SK-N-SH (cell line): ENCODE measurements at regions not wholly inside any gene's neighbourhood (a gene's known extent, or its start where the extent isn't known, plus 50 kb on each side); places are given as distances from the start of the nearest gene placed in this dataset.

ENCODE experiments used
- CTCF ChIA-PET: fragments of 300-600, 350-600 bp; formaldehyde crosslinking; extraction: SDS; loops from one replicate; lab custom pipeline; 2021; lab: Yijun Ruan, JAX
- POLR2A ChIA-PET: fragments of 350-600 bp; sonication (Branson Sonifier 250); formaldehyde crosslinking; extraction: SDS; loops from one replicate; lab custom pipeline; 2020; ENCODE audit warnings: antibody characterized with exemption, inconsistent platforms; lab: Yijun Ruan, JAX
- DNase-seq: peaks from one replicate; pipeline ENCODE4 v3.0.0; 2012
- H2AFZ ChIP-seq: fragments of 200-600 bp; sonication (generic); 2 replicates; pipeline ENCODE4 v1.8.1; 2016; ENCODE audit warnings: antibody characterized with exemption, mild to moderate bottlenecking, low read depth
- H3F3A ChIP-seq: fragments of 200-600 bp; sonication (generic); replicated peaks from 2 replicates; pipeline ENCODE3; 2016; ENCODE audit warnings: antibody characterized with exemption, mild to moderate bottlenecking; ENCODE audit not compliant: insufficient read depth
- H3K27ac ChIP-seq, 2 experiments: fragments of 200-500 bp in 1 of 2; fragments of 200-600 bp in 1 of 2; sonication (Bioruptor generic) in 1 of 2; sonication (generic), shearing (Covaris generic) in 1 of 2; 2 replicates each; pipeline versions ENCODE4 v1.5.1 to v1.6.1; 2014 to 2016; ENCODE audit warnings: low read depth in 2 of 2, inconsistent platforms in 1 of 2, low read length in 1 of 2, mild to moderate bottlenecking in 1 of 2, mixed read lengths in 1 of 2
- H3K27me3 ChIP-seq: fragments of 200-600 bp; sonication (generic), shearing (Covaris generic); 2 replicates; pipeline ENCODE4 v1.6.1; 2016; ENCODE audit warnings: mixed run types; ENCODE audit not compliant: insufficient read depth
- H3K36me3 ChIP-seq, 2 experiments: fragments of 200-500 bp in 1 of 2; fragments of 200-600 bp in 1 of 2; sonication (Bioruptor generic) in 1 of 2; sonication (generic) in 1 of 2; replicated peaks in 1 of 2; 2 replicates each; pipeline versions ENCODE3 to v1.5.1; 2014 to 2016; ENCODE audit warnings: low read length in 1 of 2, mild to moderate bottlenecking in 1 of 2; ENCODE audit not compliant: insufficient read depth in 2 of 2, control insufficient read depth in 1 of 2
- H3K4me1 ChIP-seq, 2 experiments: fragments of 200-500 bp in 1 of 2; fragments of 200-600 bp in 1 of 2; sonication (Bioruptor generic) in 1 of 2; sonication (generic), shearing (Covaris generic) in 1 of 2; 2 replicates each; pipeline versions ENCODE4 v1.5.1 to v1.6.1; 2014 to 2016; ENCODE audit warnings: low read depth in 1 of 2, low read length in 1 of 2, mixed run types in 1 of 2; ENCODE audit not compliant: insufficient read depth in 2 of 2, control insufficient read depth in 1 of 2
- H3K4me2 ChIP-seq: fragments of 200-600 bp; sonication (generic), shearing (Covaris generic); 2 replicates; pipeline ENCODE4 v1.6.1; 2017; ENCODE audit warnings: mixed run types
- H3K4me3 ChIP-seq, 2 experiments: fragments of 200-500 bp in 1 of 2; fragments of 200-600 bp in 1 of 2; sonication (Bioruptor generic) in 1 of 2; sonication (generic), shearing (Covaris generic) in 1 of 2; 2 replicates each; pipeline versions ENCODE4 v1.5.1 to v1.8.1; 2014 to 2016; ENCODE audit warnings: low read depth in 2 of 2, inconsistent platforms in 1 of 2, low read length in 1 of 2, mild to moderate bottlenecking in 1 of 2, mixed read lengths in 1 of 2, moderate library complexity in 1 of 2
- H3K79me2 ChIP-seq: fragments of 200-600 bp; sonication (generic); 2 replicates; pipeline ENCODE4 v1.8.1; 2017; ENCODE audit warnings: mild to moderate bottlenecking; ENCODE audit not compliant: insufficient read depth
- H3K9ac ChIP-seq: fragments of 200-600 bp; sonication (generic); 2 replicates; pipeline ENCODE4 v1.6.1; 2017; ENCODE audit warnings: mixed run types
- H3K9me2 ChIP-seq: fragments of 200-600 bp; sonication (generic); 2 replicates; pipeline ENCODE4 v1.6.1; 2017; ENCODE audit warnings: mixed run types
- H3K9me3 ChIP-seq: fragments of 200-600 bp; sonication (generic); 2 replicates; pipeline ENCODE4 v1.6.1; 2017; ENCODE audit warnings: mixed run types, mild to moderate bottlenecking, moderate library complexity
- H4K20me1 ChIP-seq: fragments of 200-600 bp; sonication (generic); 2 replicates; pipeline ENCODE4 v1.6.1; 2017; ENCODE audit warnings: mild to moderate bottlenecking, mixed run types; ENCODE audit not compliant: insufficient read depth
- CHD2 ChIP-seq: fragments of 150-350 bp; IDR thresholded peaks from 2 replicates; pipeline ENCODE4 v1.6.1; 2018; ENCODE audit warnings: low read length; ENCODE audit not compliant: partially characterized antibody
- EP300 ChIP-seq, 2 experiments: IDR thresholded peaks; 2 replicates each; pipeline versions ENCODE4 v1.4.0 to v1.6.1; 2012; ENCODE audit warnings: borderline replicate concordance in 1 of 2, low read depth in 1 of 2, low read length in 1 of 2
- EZH2phosphoT487 ChIP-seq: fragments of 200-600 bp; sonication (generic); IDR thresholded peaks from 2 replicates; pipeline ENCODE4 v1.6.1; 2017; ENCODE audit warnings: low read depth, mixed run types, mild to moderate bottlenecking, antibody characterized with exemption, moderate library complexity, borderline replicate concordance
- FOSL2 ChIP-seq: IDR thresholded peaks from 2 replicates; pipeline ENCODE4 v1.4.0; 2012; ENCODE audit warnings: low read depth, mild to moderate bottlenecking, moderate library complexity, borderline replicate concordance
- FOXJ3 ChIP-seq: sonication (generic); formaldehyde crosslinking; IDR thresholded peaks from 2 replicates; pipeline ENCODE4 v1.5.1; 2020; ENCODE audit warnings: mild to moderate bottlenecking, missing genetic modification reagents
- FOXM1 ChIP-seq: IDR thresholded peaks from 2 replicates; pipeline ENCODE4 v1.4.0; 2012; ENCODE audit warnings: low read depth, mild to moderate bottlenecking
- GABPA ChIP-seq: IDR thresholded peaks from 2 replicates; pipeline ENCODE4 v1.4.0; 2012; ENCODE audit warnings: low read depth, mild to moderate bottlenecking
- GATA2 ChIP-seq: sonication (generic); formaldehyde crosslinking; IDR thresholded peaks from 2 replicates; pipeline ENCODE4 v1.5.0; 2020; ENCODE audit warnings: mild to moderate bottlenecking, missing genetic modification reagents
- MAX ChIP-seq: IDR thresholded peaks from 2 replicates; pipeline ENCODE4 v1.4.0; 2012; ENCODE audit warnings: low read depth
- MEF2A ChIP-seq: IDR thresholded peaks from 2 replicates; pipeline ENCODE4 v1.4.0; 2012; ENCODE audit warnings: low read depth, borderline replicate concordance
- POLR2AphosphoS5 ChIP-seq: IDR thresholded peaks from 2 replicates; pipeline ENCODE4 v1.6.1; 2012; ENCODE audit warnings: low read depth, low read length
- RFX5 ChIP-seq: IDR thresholded peaks from 2 replicates; pipeline ENCODE4 v1.6.1; 2012; ENCODE audit warnings: mild to moderate bottlenecking, improper control_type of control experiment, low read length
- SIN3A ChIP-seq: IDR thresholded peaks from 2 replicates; pipeline ENCODE4 v1.6.1; 2012; ENCODE audit warnings: low read depth, mild to moderate bottlenecking, low read length, moderate library complexity, borderline replicate concordance
- SMC3 ChIP-seq: IDR thresholded peaks from 2 replicates; pipeline ENCODE4 v1.6.1; 2012; ENCODE audit warnings: low read depth, low read length, improper control_type of control experiment
- TCF12 ChIP-seq: IDR thresholded peaks from 2 replicates; pipeline ENCODE4 v1.4.0; 2012
- USF2 ChIP-seq: fragments of 150-350 bp; IDR thresholded peaks from 2 replicates; pipeline ENCODE4 v1.6.1; 2017; ENCODE audit warnings: antibody characterized with exemption, low read length, low read depth, borderline replicate concordance
- YY1 ChIP-seq: IDR thresholded peaks from 2 replicates; pipeline ENCODE4 v1.4.0; 2012; ENCODE audit warnings: low read depth, mild to moderate bottlenecking
- WGBS: methylation state at CpG from one replicate; pipeline ENCODE4 v1.1.6; 2017; ENCODE audit warnings: low lambda C conversion rate; 5-methylcytosine and 5-hydroxymethylcytosine counted together
- TF ChIP-seq, protein P1 (sequence below): IDR thresholded peaks from 2 replicates; pipeline ENCODE4 v1.4.0; 2012; ENCODE audit warnings: low read depth, borderline replicate concordance
- TF ChIP-seq, protein P2 (sequence below): IDR thresholded peaks from 2 replicates; pipeline ENCODE4; 2012

- ChIA-PET CTCF (interaction anchor here (0.7 kb wide), 1 partner anchor 10 kb away, joined by 3 read pairs; no protein-coding TSS in a partner anchor), POLR2A (no interaction called here)
- H3F3A ChIP-seq, result no peaks in the 10 kb centered on the region
Measured at GRCh38 chr6:48689498-48689897, 578.5 kb upstream of the PTCHD4 start.

GRCh38 chr6:48678390-48678789 lies 567.4 kb upstream of the PTCHD4 start:
- Histone ChIP-seq H3K4me3 (no peak overlapping the region), H3K9ac (no peak overlapping the region), H3K4me1 (no peaks in the 10 kb centered on the region), H3K27ac (no peak overlapping the region), H3K36me3 (no peaks in the 10 kb centered on the region), H3K27me3 (no peaks in the 10 kb centered on the region), H3K9me2 (no peaks in the 10 kb centered on the region), H3K9me3 (no peaks in the 10 kb centered on the region), H3K79me2 (no peaks in the 10 kb centered on the region), H4K20me1 (no peaks in the 10 kb centered on the region), H3F3A (no peaks in the 10 kb centered on the region), H3K4me2 (no peak overlapping the region), H2AFZ (no peak overlapping the region)
- ChIA-PET CTCF (no interaction called here), POLR2A (no interaction called here)
- no peak for TF ChIP-seq FOSL2
- TF ChIP-seq USF2, result no peak
- TF ChIP-seq, protein P1, sequence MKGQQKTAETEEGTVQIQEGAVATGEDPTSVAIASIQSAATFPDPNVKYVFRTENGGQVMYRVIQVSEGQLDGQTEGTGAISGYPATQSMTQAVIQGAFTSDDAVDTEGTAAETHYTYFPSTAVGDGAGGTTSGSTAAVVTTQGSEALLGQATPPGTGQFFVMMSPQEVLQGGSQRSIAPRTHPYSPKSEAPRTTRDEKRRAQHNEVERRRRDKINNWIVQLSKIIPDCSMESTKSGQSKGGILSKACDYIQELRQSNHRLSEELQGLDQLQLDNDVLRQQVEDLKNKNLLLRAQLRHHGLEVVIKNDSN, result no peak
- whole genome bisulfite sequencing, result 5% methylated on average over 1 of the region's 1 CpG
- no peak for DNase-seq

More at GRCh38 chr6:48689498-48689897, 578.5 kb upstream of the PTCHD4 start:
- no peaks in the 10 kb centered on the region for H3K9me3 ChIP-seq
- no peaks in the 10 kb centered on the region for H3K79me2 ChIP-seq
- no peaks in the 10 kb centered on the region for H4K20me1 ChIP-seq
- no peak overlapping the region for H2AFZ ChIP-seq
- no peaks in the 10 kb centered on the region for H3K9me2 ChIP-seq
- H3K4me3 ChIP-seq, result no peak overlapping the region
- H3K4me1 ChIP-seq, result no peaks in the 10 kb centered on the region
- no peaks in the 10 kb centered on the region for H3K36me3 ChIP-seq
- TF ChIP-seq RFX5, result no peak
- TF ChIP-seq, protein P1, result no peak
- no peak for TF ChIP-seq MEF2A
- TF ChIP-seq EZH2phosphoT487, result no peak
- no peak for TF ChIP-seq SIN3A
- TF ChIP-seq POLR2AphosphoS5, result no peak
- TF ChIP-seq, protein P2, sequence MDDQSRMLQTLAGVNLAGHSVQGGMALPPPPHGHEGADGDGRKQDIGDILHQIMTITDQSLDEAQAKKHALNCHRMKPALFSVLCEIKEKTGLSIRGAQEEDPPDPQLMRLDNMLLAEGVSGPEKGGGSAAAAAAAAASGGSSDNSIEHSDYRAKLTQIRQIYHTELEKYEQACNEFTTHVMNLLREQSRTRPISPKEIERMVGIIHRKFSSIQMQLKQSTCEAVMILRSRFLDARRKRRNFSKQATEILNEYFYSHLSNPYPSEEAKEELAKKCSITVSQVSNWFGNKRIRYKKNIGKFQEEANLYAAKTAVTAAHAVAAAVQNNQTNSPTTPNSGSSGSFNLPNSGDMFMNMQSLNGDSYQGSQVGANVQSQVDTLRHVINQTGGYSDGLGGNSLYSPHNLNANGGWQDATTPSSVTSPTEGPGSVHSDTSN, result no peak
- no peak for TF ChIP-seq MAX
- no peak for TF ChIP-seq TCF12
- no peak for TF ChIP-seq YY1
- TF ChIP-seq CHD2, result no peak
- TF ChIP-seq GATA2 (CRISPR knock-in tag), result no peak
- TF ChIP-seq FOXJ3, result no peak
- TF ChIP-seq FOSL2, result no peak
- no peak for TF ChIP-seq EP300 (IDR thresholded peaks at IDR 0.05; ENCODE audit: borderline replicate concordance in 1 of 2, low read depth in 1 of 2, low read length in 1 of 2)
- TF ChIP-seq FOXM1, result no peak
- TF ChIP-seq SMC3, result no peak
- TF ChIP-seq GABPA, result no peak
- no peak overlapping the region for H3K27ac ChIP-seq
- H3K4me2 ChIP-seq, result no peak overlapping the region
- no peaks in the 10 kb centered on the region for H3K27me3 ChIP-seq
- H3K9ac ChIP-seq, result no peak overlapping the region
- DNase-seq, result no peak
